ENCODE measurements at regions not wholly inside any gene's neighbourhood (a gene's known extent, or its start where the extent isn't known, plus 50 kb on each side); places are given as distances from the start of the nearest gene placed in this dataset.

DNA sequence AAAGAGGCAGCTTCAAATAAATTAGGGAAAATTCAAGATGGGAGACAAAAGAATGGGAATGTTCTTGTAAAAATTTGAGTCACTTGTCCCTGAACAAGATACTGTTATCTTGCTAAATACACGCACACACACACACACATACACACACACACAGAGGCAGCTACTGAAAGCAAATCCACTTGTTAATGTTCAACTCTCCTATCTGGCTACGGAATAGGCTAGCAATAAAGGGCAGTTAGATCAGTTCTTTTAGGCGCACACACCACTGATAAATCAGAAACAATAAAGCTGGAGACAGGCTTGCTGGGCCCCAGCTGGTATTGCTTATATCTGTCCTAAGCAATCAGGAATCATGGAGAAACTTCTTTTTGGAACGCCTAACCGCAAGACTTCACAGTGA lies 461.6 kb downstream of the BCL11A start:
- no peak for DNase-seq

- no peak for DNase-seq
Measured at GRCh38 chr2:60091266-60091665, 462.2 kb downstream of the BCL11A start.

DNA sequence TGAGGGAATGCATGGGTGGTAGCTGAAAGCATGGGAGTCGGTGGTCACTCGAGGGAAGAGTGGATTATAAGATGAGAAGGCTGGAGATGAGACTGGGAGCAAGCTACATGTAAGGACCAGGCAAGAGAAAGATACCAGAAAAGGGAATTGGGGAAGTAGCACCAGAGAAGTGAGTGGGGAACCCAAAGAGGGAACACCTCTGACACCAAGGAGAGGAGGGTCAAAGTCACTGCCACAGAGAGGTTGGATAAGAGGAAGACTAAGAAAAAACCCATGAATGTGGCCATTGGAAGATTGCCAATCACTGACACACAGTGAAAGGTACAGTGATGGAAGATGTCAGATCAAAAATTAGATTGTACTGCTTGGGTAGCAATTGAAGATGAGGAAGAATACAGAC lies 473.9 kb downstream of the BCL11A start:
- no peak for DNase-seq

GRCh38 chr2:60075048-60075447 lies 478.4 kb downstream of the BCL11A start:
- no peak for DNase-seq

GRCh38 chr2:60073201-60073600 lies 480.3 kb downstream of the BCL11A start:
- no peak for DNase-seq

GRCh38 chr2:60072609-60073008 lies 480.8 kb downstream of the BCL11A start:
- DNase-seq = no peak

GRCh38 chr2:60071490-60071831 lies 482.0 kb downstream of the BCL11A start:
- no peak for DNase-seq

GRCh38 chr2:60070736-60071489 lies 482.5 kb downstream of the BCL11A start:
- DNase-seq = no peak

GRCh38 chr2:60070196-60070595 lies 483.3 kb downstream of the BCL11A start:
- DNase-seq = no peak

GRCh38 chr2:60068755-60069154 lies 484.7 kb downstream of the BCL11A start:
- DNase-seq = no peak

GRCh38 chr2:60067006-60067405 lies 486.4 kb downstream of the BCL11A start:
- DNase-seq = no peak

GRCh38 chr2:60066096-60066839 lies 487.2 kb downstream of the BCL11A start:
- DNase-seq = no peak

GRCh38 chr2:60064687-60065389 lies 488.6 kb downstream of the BCL11A start:
- no peak for DNase-seq

- DNase-seq = no peak
Measured at GRCh38 chr2:60058781-60059180, 494.7 kb downstream of the BCL11A start.

- DNase-seq = no peak
Measured at GRCh38 chr2:60054571-60055340, 498.7 kb downstream of the BCL11A start.

GRCh38 chr2:60053791-60054190 lies 499.7 kb downstream of the BCL11A start:
- DNase-seq = no peak

DNA sequence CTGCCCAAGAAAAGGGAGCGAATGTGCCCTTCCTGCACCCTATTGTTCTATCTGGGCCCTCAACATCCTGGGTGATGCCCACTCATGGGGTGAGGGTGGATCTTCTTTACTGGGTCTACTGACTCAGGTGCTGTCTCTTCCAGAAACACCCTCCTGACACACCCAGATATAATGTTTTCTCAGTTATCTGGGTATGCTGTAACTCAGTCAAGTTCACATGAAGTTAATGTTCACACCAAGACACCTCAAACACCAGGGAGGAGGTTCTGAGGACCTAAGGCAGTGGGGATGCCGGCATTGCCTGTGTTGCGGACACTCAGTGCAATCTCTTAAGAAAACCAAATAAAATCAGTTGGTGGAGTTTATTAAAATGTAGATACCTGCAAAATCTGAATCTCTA lies 500.9 kb downstream of the BCL11A start:
- no peak for DNase-seq

DNA sequence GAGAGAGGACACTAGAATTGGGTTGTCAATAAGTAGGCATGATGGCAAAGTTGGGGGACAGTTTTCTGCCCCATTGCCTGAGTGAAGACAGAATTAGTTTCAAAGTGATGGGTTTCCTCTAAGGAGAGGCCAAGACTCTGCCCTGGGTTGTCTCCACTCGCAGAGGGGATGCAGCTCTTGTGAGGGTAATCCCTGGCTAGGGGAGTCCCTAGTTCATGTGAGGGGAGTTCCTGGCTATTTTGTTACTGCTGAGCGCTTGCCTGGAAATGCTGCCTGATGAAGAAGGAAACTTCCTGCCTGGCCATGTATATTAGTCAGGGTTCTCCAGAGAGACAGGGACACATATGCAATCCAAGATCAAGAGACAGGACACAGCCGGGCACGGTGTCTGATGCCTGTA lies 501.5 kb downstream of the BCL11A start:
- no peak for DNase-seq

DNA sequence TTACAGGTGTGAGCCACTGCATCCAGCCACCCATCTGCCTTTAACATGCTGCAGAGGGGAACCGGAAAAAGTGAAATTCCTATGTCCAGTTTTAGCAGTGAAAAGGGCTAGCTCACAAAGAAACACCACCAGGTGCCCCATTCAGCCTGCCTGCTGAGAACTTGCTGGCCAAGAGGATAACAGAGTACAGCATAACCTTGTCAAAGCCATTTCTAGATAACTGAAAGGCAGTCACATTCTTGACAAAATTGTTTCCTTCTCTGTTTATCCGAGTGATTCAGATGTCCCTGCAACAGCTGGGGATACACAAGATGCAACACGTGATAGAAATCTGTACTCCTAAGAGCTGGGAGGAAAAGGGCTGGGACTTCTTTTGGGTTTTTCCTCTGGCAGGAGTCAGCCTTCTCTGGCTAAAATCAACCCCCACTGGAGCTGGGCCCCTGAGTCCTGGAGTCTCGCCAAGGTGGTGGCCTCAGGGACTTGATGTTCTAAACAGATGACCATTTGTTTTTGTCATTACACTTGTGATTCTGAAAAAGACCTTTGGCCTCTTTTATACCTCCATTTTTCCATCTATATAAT lies 505.4 kb downstream of the BCL11A start:
- DNase-seq = no peak

DNA sequence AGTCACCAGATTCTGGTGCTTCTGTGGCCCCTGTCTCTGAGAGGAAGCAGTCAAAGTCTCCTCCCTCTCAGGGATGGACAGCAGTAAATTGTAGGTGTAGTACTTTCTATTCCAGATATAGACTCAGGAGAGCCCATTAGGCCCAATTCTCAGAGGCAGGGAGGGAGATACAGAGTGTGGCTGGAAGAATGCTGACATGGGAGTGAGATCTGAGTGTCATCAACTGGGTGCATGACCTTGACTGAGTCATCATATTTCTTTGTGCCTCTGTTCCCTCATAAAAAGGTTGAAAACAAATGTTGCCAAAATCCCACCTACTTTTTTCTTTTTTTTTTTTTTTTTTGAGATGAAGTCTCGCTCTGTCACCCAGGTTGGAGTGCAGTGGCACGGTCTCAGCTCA lies 506.1 kb downstream of the BCL11A start:
- no peak for DNase-seq

GRCh38 chr2:60046529-60046928 lies 506.9 kb downstream of the BCL11A start:
- no peak for DNase-seq

GRCh38 chr2:60045456-60045855 lies 508.0 kb downstream of the BCL11A start:
- no peak for DNase-seq

- DNase-seq = no peak
Measured at GRCh38 chr2:60044484-60044883, 509.0 kb downstream of the BCL11A start.
